ENCODE measurements at regions not wholly inside any gene's neighbourhood (a gene's known extent, or its start where the extent isn't known, plus 50 kb on each side); places are given as distances from the start of the nearest gene placed in this dataset.

GRCh38 chr1:60430375-60430774 is 356.8 kb upstream of the C1orf87 start:
- TF ChIP-seq, protein P1, sequence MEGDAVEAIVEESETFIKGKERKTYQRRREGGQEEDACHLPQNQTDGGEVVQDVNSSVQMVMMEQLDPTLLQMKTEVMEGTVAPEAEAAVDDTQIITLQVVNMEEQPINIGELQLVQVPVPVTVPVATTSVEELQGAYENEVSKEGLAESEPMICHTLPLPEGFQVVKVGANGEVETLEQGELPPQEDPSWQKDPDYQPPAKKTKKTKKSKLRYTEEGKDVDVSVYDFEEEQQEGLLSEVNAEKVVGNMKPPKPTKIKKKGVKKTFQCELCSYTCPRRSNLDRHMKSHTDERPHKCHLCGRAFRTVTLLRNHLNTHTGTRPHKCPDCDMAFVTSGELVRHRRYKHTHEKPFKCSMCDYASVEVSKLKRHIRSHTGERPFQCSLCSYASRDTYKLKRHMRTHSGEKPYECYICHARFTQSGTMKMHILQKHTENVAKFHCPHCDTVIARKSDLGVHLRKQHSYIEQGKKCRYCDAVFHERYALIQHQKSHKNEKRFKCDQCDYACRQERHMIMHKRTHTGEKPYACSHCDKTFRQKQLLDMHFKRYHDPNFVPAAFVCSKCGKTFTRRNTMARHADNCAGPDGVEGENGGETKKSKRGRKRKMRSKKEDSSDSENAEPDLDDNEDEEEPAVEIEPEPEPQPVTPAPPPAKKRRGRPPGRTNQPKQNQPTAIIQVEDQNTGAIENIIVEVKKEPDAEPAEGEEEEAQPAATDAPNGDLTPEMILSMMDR (IDR thresholded peaks at IDR 0.05; ENCODE audit: extremely low read depth, missing control alignments): no peak

DNA sequence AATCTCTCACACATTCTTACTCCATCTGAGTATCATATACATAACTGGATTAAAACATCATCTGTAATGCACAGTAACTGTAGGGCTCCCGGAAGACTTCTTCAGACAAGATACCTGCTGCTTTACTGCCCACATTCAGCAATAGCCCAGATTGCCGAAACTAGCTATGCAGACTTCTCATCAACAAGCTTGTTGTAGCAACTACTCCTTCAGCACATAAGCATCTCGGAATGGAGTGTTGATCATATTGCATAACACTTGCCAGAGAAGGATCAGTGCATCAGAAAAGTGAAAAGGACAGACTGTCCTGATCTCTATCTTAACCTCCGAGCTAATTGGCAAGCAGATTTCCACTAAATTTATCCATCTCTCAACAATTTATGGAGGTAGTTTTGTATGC is 354.6 kb upstream of the C1orf87 start:
- TF ChIP-seq, protein P1 (IDR thresholded peaks at IDR 0.05; ENCODE audit: extremely low read depth, missing control alignments): no peak
- no peak for DNase-seq (ENCODE audit: low spot score)

More at GRCh38 chr1:60430375-60430774, 356.8 kb upstream of the C1orf87 start:
- no peak for DNase-seq (ENCODE audit: low spot score)

DNA sequence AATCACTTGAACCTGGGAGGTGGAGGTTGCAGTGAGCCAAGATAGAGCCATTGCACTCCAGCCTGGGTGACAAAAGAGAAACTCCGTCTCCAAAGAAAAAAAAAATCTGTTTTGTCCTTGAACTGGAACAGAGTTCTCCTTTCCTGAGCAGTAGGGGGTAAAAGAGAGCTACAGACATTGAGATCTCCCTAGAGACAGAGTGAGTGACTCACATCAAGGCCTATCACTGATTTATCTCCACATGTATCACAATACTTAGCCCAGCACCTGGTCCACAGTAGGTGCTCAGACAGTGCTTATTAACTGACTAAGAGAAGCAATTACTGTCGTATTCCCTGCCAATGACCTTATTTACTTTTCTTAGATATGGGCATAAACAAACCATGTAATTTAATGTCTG is 354.1 kb upstream of the C1orf87 start:
- TF ChIP-seq, protein P1 (IDR thresholded peaks at IDR 0.05; ENCODE audit: extremely low read depth, missing control alignments): no peak
- DNase-seq (ENCODE audit: low spot score): no peak

DNA sequence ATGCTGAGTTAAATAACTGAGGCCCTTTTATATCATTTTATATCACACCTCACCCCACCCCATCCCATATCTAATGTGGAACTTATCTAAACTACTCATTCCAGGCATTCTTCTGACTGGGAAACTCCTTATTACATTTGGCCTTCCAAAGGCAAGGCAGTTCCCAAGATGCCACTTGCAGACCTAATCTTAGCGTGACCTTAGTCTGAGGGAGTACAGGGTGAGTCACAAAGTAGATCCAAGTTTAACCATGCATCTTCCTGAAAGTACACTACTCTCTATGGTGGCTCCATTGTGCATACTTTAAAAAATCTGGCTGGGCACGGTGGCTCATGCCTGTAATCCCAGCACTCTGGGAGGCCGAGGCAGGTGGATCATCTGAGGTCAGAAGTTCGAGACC is 353.6 kb upstream of the C1orf87 start:
- DNase-seq (ENCODE audit: low spot score): no peak
- TF ChIP-seq, protein P1 (IDR thresholded peaks at IDR 0.05; ENCODE audit: extremely low read depth, missing control alignments): no peak

DNA sequence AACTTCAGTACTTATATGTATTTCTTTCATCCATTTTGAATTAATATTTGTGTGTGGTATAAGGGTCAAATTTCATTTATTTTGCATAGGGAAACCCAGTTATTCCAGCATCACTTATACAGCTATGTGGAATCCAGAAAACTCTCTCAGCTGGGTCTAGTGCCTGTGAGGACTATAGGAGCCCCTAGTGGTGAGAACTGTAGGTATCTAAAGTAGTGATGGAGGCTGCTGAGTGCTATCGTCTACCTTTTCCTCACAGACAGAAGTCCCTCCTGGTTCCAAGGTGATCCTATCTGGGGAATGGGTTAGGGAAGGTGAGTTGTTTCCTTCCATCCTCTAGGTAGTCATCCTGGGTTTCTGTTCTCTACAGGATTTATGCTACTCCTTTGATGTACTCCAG is 352.0 kb upstream of the C1orf87 start:
- no peak for DNase-seq (ENCODE audit: low spot score)

GRCh38 chr1:60423146-60423780 is 349.7 kb upstream of the C1orf87 start:
- TF ChIP-seq, protein P1 (IDR thresholded peaks at IDR 0.05; ENCODE audit: extremely low read depth, missing control alignments): no peak
- no peak for DNase-seq (ENCODE audit: low spot score)

More for the DNA sequence above, 352.0 kb upstream of the C1orf87 start:
- TF ChIP-seq, protein P1 (IDR thresholded peaks at IDR 0.05; ENCODE audit: extremely low read depth, missing control alignments): no peak

- DNase-seq (ENCODE audit: low spot score): no peak
- TF ChIP-seq, protein P1 (IDR thresholded peaks at IDR 0.05; ENCODE audit: extremely low read depth, missing control alignments): no peak
These were observed 348.4 kb upstream of the C1orf87 start for GRCh38 chr1:60421965-60422364.
